ENCODE measurements at regions not wholly inside any gene's neighbourhood (a gene's known extent, or its start where the extent isn't known, plus 50 kb on each side); places are given as distances from the start of the nearest gene placed in this dataset.

- no peak for TF ChIP-seq POLR2A (IDR thresholded peaks at IDR 0.05)
- no peak for TF ChIP-seq CTCF (IDR thresholded peaks at IDR 0.05)
These were observed 439.2 kb downstream of the SETBP1 start for GRCh38 chr18:45119876-45120275.
